ENCODE measurements at regions not wholly inside any gene's neighbourhood (a gene's known extent, or its start where the extent isn't known, plus 50 kb on each side); places are given as distances from the start of the nearest gene placed in this dataset.

DNA sequence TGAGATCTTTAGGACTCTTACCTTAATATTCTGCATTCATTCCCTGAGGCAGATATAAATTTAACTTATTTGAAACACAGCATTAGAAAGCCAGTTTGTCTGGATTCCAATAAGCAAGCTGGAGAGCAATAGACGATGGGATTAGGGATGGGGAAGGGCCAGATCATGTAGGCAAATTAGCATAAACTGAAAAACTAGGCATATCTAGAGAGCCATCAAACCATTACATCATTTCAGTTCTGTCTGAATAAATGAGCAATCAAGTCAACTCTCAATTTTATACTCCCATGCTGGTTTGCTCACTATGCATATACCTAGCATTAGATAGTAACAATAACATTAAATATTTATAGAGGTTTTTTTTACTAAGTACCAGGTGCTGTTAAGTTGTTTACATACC, 583.6 kb upstream of the LRRN3 start:
- TF ChIP-seq POLR2A (IDR thresholded peaks at IDR 0.05; ENCODE audit: low read depth) = no peak
- TF ChIP-seq, protein P1, sequence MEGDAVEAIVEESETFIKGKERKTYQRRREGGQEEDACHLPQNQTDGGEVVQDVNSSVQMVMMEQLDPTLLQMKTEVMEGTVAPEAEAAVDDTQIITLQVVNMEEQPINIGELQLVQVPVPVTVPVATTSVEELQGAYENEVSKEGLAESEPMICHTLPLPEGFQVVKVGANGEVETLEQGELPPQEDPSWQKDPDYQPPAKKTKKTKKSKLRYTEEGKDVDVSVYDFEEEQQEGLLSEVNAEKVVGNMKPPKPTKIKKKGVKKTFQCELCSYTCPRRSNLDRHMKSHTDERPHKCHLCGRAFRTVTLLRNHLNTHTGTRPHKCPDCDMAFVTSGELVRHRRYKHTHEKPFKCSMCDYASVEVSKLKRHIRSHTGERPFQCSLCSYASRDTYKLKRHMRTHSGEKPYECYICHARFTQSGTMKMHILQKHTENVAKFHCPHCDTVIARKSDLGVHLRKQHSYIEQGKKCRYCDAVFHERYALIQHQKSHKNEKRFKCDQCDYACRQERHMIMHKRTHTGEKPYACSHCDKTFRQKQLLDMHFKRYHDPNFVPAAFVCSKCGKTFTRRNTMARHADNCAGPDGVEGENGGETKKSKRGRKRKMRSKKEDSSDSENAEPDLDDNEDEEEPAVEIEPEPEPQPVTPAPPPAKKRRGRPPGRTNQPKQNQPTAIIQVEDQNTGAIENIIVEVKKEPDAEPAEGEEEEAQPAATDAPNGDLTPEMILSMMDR (IDR thresholded peaks at IDR 0.05) = no peak
- TF ChIP-seq EP300 (IDR thresholded peaks at IDR 0.05) = no peak
- no peak for TF ChIP-seq POLR2AphosphoS5 (IDR thresholded peaks at IDR 0.05)

All from esophagus muscularis mucosa (tissue), 4 donors.